H1 (cell line): ENCODE measurements at regions not wholly inside any gene's neighbourhood (a gene's known extent, or its start where the extent isn't known, plus 50 kb on each side); places are given as distances from the start of the nearest gene placed in this dataset.

Experiments
- CTCF ChIA-PET: fragments of 300-600 bp; sonication (Branson Sonifier 250); formaldehyde crosslinking; loops from one replicate; lab custom pipeline; 2021; ENCODE audit not compliant: partially characterized antibody; lab: Charles Lee
- POLR2A ChIA-PET: fragments of 300-600 bp; sonication (Branson Sonifier 250); formaldehyde crosslinking; loops from one replicate; lab custom pipeline; 2021; ENCODE audit warnings: inconsistent platforms; ENCODE audit not compliant: partially characterized antibody; lab: Charles Lee
- DNase-seq, 2 experiments: peaks; one replicate each; pipeline versions ENCODE4 v3.0.0 to v3.0.0-alpha.2; 2010 to 2022; ENCODE audit warnings: low spot score in 2 of 2, low read depth in 1 of 2, mixed read lengths in 1 of 2
- FAIRE-seq: peaks from 2 replicates; lab custom pipeline; 2011; peaks lifted over from hg19 to GRCh38; lab: Jason Lieb, UNC
- H2AFZ ChIP-seq: 2 replicates; pipeline ENCODE4 v1.8.1; 2012; ENCODE audit warnings: low read length, inconsistent platforms
- H2AK5ac ChIP-seq: 2 replicates; pipeline ENCODE4 v1.6.1; 2013; ENCODE audit warnings: low read depth, low read length
- H2BK120ac ChIP-seq: replicated peaks from 2 replicates; pipeline ENCODE3; 2013; ENCODE audit warnings: low read depth, low read length, inconsistent platforms
- H2BK12ac ChIP-seq: 2 replicates; pipeline ENCODE4 v1.6.1; 2013; ENCODE audit warnings: low read depth, low read length
- H2BK15ac ChIP-seq: 2 replicates; pipeline ENCODE4 v1.6.1; 2013; ENCODE audit warnings: low read length
- H2BK20ac ChIP-seq: 2 replicates; pipeline ENCODE4 v1.6.1; 2013; ENCODE audit warnings: low read length
- H2BK5ac ChIP-seq: 2 replicates; pipeline ENCODE4 v1.6.1; 2013; ENCODE audit warnings: low read depth, low read length
- H3K14ac ChIP-seq: 2 replicates; pipeline ENCODE4 v1.6.1; 2013; ENCODE audit warnings: inconsistent platforms; ENCODE audit not compliant: insufficient read length
- H3K18ac ChIP-seq: 2 replicates; pipeline ENCODE4 v1.6.1; 2013; ENCODE audit warnings: low read length; ENCODE audit errors: extremely low read depth
- H3K23ac ChIP-seq: 2 replicates; pipeline ENCODE4 v1.6.1; 2013; ENCODE audit warnings: inconsistent platforms; ENCODE audit not compliant: insufficient read length
- H3K23me2 ChIP-seq: 2 replicates; pipeline ENCODE4 v1.6.1; 2013; ENCODE audit warnings: low read depth, low read length
- H3K27ac ChIP-seq: 2 replicates; pipeline ENCODE4 v1.6.1; 2011; ENCODE audit warnings: low read depth, low read length, inconsistent platforms
- H3K27me3 ChIP-seq, 4 experiments: replicated peaks in 1 of 4; 1 replicate in 1 of 4; 2 replicates in 3 of 4; pipeline versions ENCODE4 v1.6.1 to v1.8.1; 2011 to 2013; ENCODE audit warnings: low read length in 3 of 4, mild to moderate bottlenecking in 3 of 4, inconsistent platforms in 2 of 4, mixed read lengths in 2 of 4, moderate library complexity in 1 of 4; ENCODE audit not compliant: control insufficient read depth in 3 of 4, insufficient read depth in 3 of 4; ENCODE audit errors: extremely low read depth in 1 of 4
- H3K36me3 ChIP-seq, 4 experiments: 2 replicates each; pipeline versions ENCODE4 v1.6.1 to v1.8.1; 2011 to 2013; ENCODE audit warnings: mild to moderate bottlenecking in 4 of 4, low read length in 3 of 4, moderate library complexity in 2 of 4, control low read depth in 1 of 4, inconsistent platforms in 1 of 4; ENCODE audit not compliant: insufficient read depth in 4 of 4, control insufficient read depth in 2 of 4
- H3K4ac ChIP-seq: replicated peaks from 2 replicates; pipeline ENCODE3; 2013; ENCODE audit warnings: low read length, low read depth, mixed read lengths, inconsistent platforms; ENCODE audit not compliant: insufficient read length
- H3K4me1 ChIP-seq, 4 experiments: replicated peaks in 1 of 4; 1 replicate in 1 of 4; 2 replicates in 3 of 4; pipeline versions ENCODE4 v1.6.1 to v1.8.1; 2011 to 2013; ENCODE audit warnings: low read length in 3 of 4, inconsistent platforms in 2 of 4, mixed read lengths in 1 of 4; ENCODE audit not compliant: insufficient read depth in 4 of 4, control insufficient read depth in 3 of 4
- H3K4me2 ChIP-seq, 2 experiments: 2 replicates each; pipeline versions ENCODE4 v1.6.1 to v1.8.1; 2011 to 2013; ENCODE audit warnings: low read depth in 2 of 2, low read length in 2 of 2, control low read depth in 1 of 2, inconsistent platforms in 1 of 2, mild to moderate bottlenecking in 1 of 2; ENCODE audit not compliant: insufficient read depth in 1 of 2
- H3K4me3 ChIP-seq, 4 experiments: fragments of 200-600, 300-600 bp in 1 of 4; sonication (generic), shearing (Covaris generic), sonication (Bioruptor Twin) in 1 of 4; 2 replicates each; pipeline versions ENCODE4 v1.5.1 to v1.8.1; 2011 to 2016; ENCODE audit warnings: low read length in 4 of 4, low read depth in 3 of 4, control low read depth in 2 of 4, inconsistent platforms in 2 of 4, mild to moderate bottlenecking in 2 of 4, mixed read lengths in 1 of 4, moderate library complexity in 1 of 4; ENCODE audit not compliant: insufficient read depth in 2 of 4; ENCODE audit errors: extremely low read depth in 1 of 4
- H3K56ac ChIP-seq: replicated peaks from 2 replicates; pipeline ENCODE3; 2013; ENCODE audit warnings: low read depth, mild to moderate bottlenecking, mixed read lengths, low read length, inconsistent platforms; ENCODE audit not compliant: insufficient read length
- H3K79me1 ChIP-seq: 2 replicates; pipeline ENCODE4 v1.6.1; 2013; ENCODE audit warnings: low read depth, low read length, control low read depth
- H3K79me2 ChIP-seq, 2 experiments: 2 replicates each; pipeline versions ENCODE4 v1.6.1 to v1.8.1; 2012 to 2013; ENCODE audit warnings: low read length in 2 of 2, mild to moderate bottlenecking in 2 of 2, inconsistent platforms in 1 of 2; ENCODE audit not compliant: insufficient read depth in 2 of 2, control insufficient read depth in 1 of 2
- H3K9ac ChIP-seq, 4 experiments: replicated peaks in 1 of 4; 1 replicate in 1 of 4; 2 replicates in 3 of 4; pipeline versions ENCODE4 v1.6.1 to v1.8.1; 2011 to 2013; ENCODE audit warnings: low read depth in 3 of 4, low read length in 3 of 4, control low read depth in 2 of 4, mild to moderate bottlenecking in 2 of 4, moderate library complexity in 2 of 4, inconsistent platforms in 1 of 4; ENCODE audit errors: extremely low read depth in 1 of 4
- H3K9me3 ChIP-seq, 2 experiments: 2 replicates each; pipeline versions ENCODE4 v1.6.1 to v1.8.1; 2012 to 2013; ENCODE audit warnings: mild to moderate bottlenecking in 2 of 2, moderate library complexity in 2 of 2, control low read depth in 1 of 2, inconsistent platforms in 1 of 2, low read depth in 1 of 2, low read length in 1 of 2, mixed read lengths in 1 of 2; ENCODE audit not compliant: insufficient read depth in 2 of 2
- H4K20me1 ChIP-seq, 2 experiments: replicated peaks in 1 of 2; 2 replicates each; pipeline versions ENCODE3 to v1.8.1; 2011 to 2013; ENCODE audit warnings: inconsistent platforms in 2 of 2, low read length in 2 of 2, mild to moderate bottlenecking in 1 of 2; ENCODE audit not compliant: insufficient read depth in 2 of 2, control insufficient read depth in 1 of 2
- H4K5ac ChIP-seq: 2 replicates; pipeline ENCODE4 v1.6.1; 2013; ENCODE audit warnings: low read length, low read depth, mixed read lengths, inconsistent platforms; ENCODE audit not compliant: insufficient read length
- H4K8ac ChIP-seq: 2 replicates; pipeline ENCODE4 v1.8.0; 2013; ENCODE audit warnings: mild to moderate bottlenecking, moderate library complexity, low read length, inconsistent platforms; ENCODE audit not compliant: insufficient read depth; ENCODE audit errors: extremely low read depth
- H4K91ac ChIP-seq: replicated peaks from 2 replicates; pipeline ENCODE3; 2013; ENCODE audit warnings: low read length, mixed read lengths, inconsistent platforms; ENCODE audit not compliant: insufficient read length
- ATF3 ChIP-seq: IDR thresholded peaks from 2 replicates; pipeline ENCODE4 v1.6.1; 2011; ENCODE audit warnings: low read depth, mild to moderate bottlenecking, low read length; ENCODE audit not compliant: insufficient read depth
- CBX5 ChIP-seq: fragments of 300-800, 300-1000 bp; sonication (generic); IDR thresholded peaks from 2 replicates; pipeline ENCODE4 v1.7.1; 2016; ENCODE audit warnings: antibody characterized with exemption, low read length, low read depth
- EGR1 ChIP-seq: IDR thresholded peaks from 2 replicates; pipeline ENCODE4 v1.6.1; 2011; ENCODE audit warnings: low read depth, low read length, borderline replicate concordance
- EP300 ChIP-seq, 2 experiments: IDR thresholded peaks; 1 replicate in 1 of 2; 2 replicates in 1 of 2; pipeline ENCODE4 v1.6.1; 2011 to 2012; ENCODE audit warnings: low read depth in 2 of 2, low read length in 2 of 2, mild to moderate bottlenecking in 2 of 2, borderline replicate concordance in 1 of 2, inconsistent platforms in 1 of 2, moderate library complexity in 1 of 2
- FOSL1 ChIP-seq: IDR thresholded peaks from 2 replicates; pipeline ENCODE4 v1.6.1; 2011; ENCODE audit warnings: mild to moderate bottlenecking, low read depth, low read length, moderate library complexity; ENCODE audit not compliant: insufficient read depth
- SIX5 ChIP-seq: IDR thresholded peaks from 2 replicates; pipeline ENCODE4 v1.6.1; 2011; ENCODE audit warnings: mild to moderate bottlenecking, low read depth, low read length
- TAF1 ChIP-seq: IDR thresholded peaks from 2 replicates; pipeline ENCODE4 v1.6.1; 2011; ENCODE audit warnings: mild to moderate bottlenecking, low read depth, low read length
- WGBS, 2 experiments: shearing (Covaris generic) in 1 of 2; methylation state at CpG; one replicate each; pipeline versions ENCODE4 v1.1.6 to v1.1.7; 2013 to 2015; ENCODE audit warnings: low lambda C conversion rate in 2 of 2, mixed read lengths in 2 of 2, inconsistent platforms in 1 of 2, low coverage in 1 of 2, missing lambda C conversion rate in 1 of 2; ENCODE audit not compliant: insufficient replicate concordance in 2 of 2, insufficient coverage in 1 of 2, insufficient read length in 1 of 2; ENCODE audit errors: extremely low coverage in 1 of 2, missing lambda C conversion rate in 1 of 2; 5-methylcytosine and 5-hydroxymethylcytosine counted together

DNA sequence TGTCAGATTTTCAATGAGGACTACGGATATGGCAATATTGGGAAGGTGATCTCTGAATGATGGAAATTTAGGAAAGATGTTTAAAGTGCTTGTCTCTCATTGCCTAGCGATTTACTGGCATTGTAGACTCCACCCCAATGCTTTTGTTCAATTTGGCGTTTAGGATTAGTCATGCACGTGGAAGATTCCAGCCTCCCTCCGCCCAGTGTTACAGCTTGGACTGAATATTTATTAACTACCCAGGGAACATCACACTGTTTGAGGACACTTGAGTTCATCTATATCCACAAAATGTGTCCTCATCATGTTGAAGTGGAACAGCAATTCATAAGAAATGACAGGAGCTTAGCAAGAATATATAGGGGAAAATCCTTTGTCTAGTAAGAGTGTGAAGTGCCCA lies 738.8 kb upstream of the RBFOX1 start:
- H3K56ac ChIP-seq = no peak overlapping the region
- no peak overlapping the region for H2AK5ac ChIP-seq
- H4K8ac ChIP-seq = no peak overlapping the region
- no peaks in the 10 kb centered on the region for H3K23me2 ChIP-seq
- WGBS, 2 experiments = 83% methylated on average over 5 of the region's 5 CpGs; no CpG with 5 or more reads in 1 of the 2 experiments
- H3K4me1 ChIP-seq = peaks cover 0 to 7% (median 0%) of the 10 kb centered on the region in 4 experiments; a peak in 2 of 7 replicates
- no peak for TF ChIP-seq EP300 (IDR thresholded peaks at IDR 0.05; ENCODE audit: borderline replicate concordance in 1 of 2, low read depth in 2 of 2, low read length in 2 of 2)
- no peak for TF ChIP-seq TAF1
- TF ChIP-seq FOSL1 = no peak
- no peak for TF ChIP-seq ATF3
- no peak for TF ChIP-seq EGR1
- TF ChIP-seq SIX5 = no peak
- no peak for TF ChIP-seq CBX5
- TF ChIP-seq, all 59 proteins: peak for 0
- no peak overlapping the region for H2BK120ac ChIP-seq
- no peaks in the 10 kb centered on the region for H3K9me3 ChIP-seq
- no peak for FAIRE-seq
- no peak for DNase-seq
- H4K20me1 ChIP-seq = no peaks in the 10 kb centered on the region
- H2AFZ ChIP-seq = no peak overlapping the region
- no peak overlapping the region for H2BK15ac ChIP-seq
- no peak overlapping the region for H2BK20ac ChIP-seq
- H3K4me2 ChIP-seq = no peak overlapping the region
- H2BK5ac ChIP-seq = no peak overlapping the region
- CTCF ChIA-PET = no interaction called here
- H3K27me3 ChIP-seq = no peaks in the 10 kb centered on the region
- H2BK12ac ChIP-seq = no peak overlapping the region
- no peak overlapping the region for H4K5ac ChIP-seq
- H4K91ac ChIP-seq = no peak overlapping the region
- POLR2A ChIA-PET = no interaction called here
- no peak overlapping the region for H3K4ac ChIP-seq
- no peak overlapping the region for H3K14ac ChIP-seq
- H3K18ac ChIP-seq = no peak overlapping the region
- no peaks in the 10 kb centered on the region for H3K36me3 ChIP-seq
- no peak overlapping the region for H3K9ac ChIP-seq
- no peak overlapping the region for H3K27ac ChIP-seq
- no peak overlapping the region for H3K23ac ChIP-seq
- no peaks in the 10 kb centered on the region for H3K79me2 ChIP-seq
- no peak overlapping the region for H3K4me3 ChIP-seq
- no peaks in the 10 kb centered on the region for H3K79me1 ChIP-seq
